AG10803 (cell line): ENCODE measurements at regions not wholly inside any gene's neighbourhood (a gene's known extent, or its start where the extent isn't known, plus 50 kb on each side); places are given as distances from the start of the nearest gene placed in this dataset.

Source experiments
- DNase-seq: peaks from one replicate; pipeline ENCODE4 v3.0.0; 2010; ENCODE audit warnings: low read depth
- H3K4me3 ChIP-seq: 2 replicates; pipeline ENCODE4 v1.5.1; 2011; ENCODE audit warnings: mild to moderate bottlenecking, low read length, control low read depth
- CTCF ChIP-seq: conservative IDR thresholded peaks from 2 replicates; pipeline ENCODE4 v1.5.1; 2011; ENCODE audit warnings: mild to moderate bottlenecking, low read length, control low read depth, inconsistent platforms

DNA sequence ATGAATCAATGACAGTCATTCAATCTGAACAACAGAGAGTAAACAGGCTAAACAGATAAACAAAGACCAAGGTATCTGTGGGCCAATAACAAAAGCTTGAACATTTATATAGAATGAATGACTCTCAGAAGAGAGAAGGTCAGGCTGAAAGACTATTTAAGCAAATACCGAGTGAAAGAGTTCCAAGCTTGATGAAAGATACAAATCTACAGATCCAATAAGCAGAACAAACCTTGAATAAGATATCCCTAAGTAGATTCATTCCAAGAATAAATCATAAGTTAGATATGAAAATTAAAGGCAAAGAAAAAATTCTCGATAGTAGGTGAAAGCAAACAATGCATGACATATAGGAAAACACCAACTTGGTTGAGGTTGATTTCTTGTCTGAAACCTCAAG is 376.4 kb upstream of the IGFBP3 start:
- no peak overlapping the region for H3K4me3 ChIP-seq
- DNase-seq, result no peak
- no peak for TF ChIP-seq CTCF

GRCh38 chr7:46296526-46296925 is 375.5 kb upstream of the IGFBP3 start:
- H3K4me3 ChIP-seq, result no peak overlapping the region
- no peak for DNase-seq
- no peak for TF ChIP-seq CTCF

DNA sequence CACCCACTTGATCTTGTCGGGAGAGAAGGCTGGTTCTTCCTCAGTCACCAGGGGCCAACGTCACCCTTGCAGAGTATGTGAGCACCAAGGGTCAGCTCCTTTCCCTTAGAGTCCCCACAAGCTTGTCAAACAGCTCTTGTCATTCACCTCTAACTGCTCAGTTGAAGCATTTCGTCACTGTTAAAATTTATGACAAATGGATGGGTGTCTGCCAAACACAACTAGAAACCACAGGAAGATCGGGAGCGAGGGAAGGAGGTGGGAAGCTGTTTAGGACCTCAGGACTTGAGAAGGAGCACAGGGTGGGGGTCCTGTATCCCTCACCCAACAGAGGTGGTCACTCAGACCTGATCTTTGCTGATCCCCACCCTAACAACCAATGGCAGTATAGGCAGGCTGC is 373.3 kb upstream of the IGFBP3 start:
- TF ChIP-seq CTCF, result no peak
- no peak overlapping the region for H3K4me3 ChIP-seq
- DNase-seq, result no peak

GRCh38 chr7:46292741-46293140 is 371.7 kb upstream of the IGFBP3 start:
- no peak overlapping the region for H3K4me3 ChIP-seq
- TF ChIP-seq CTCF, result no peak
- no peak for DNase-seq

GRCh38 chr7:46291601-46292150 is 370.6 kb upstream of the IGFBP3 start:
- H3K4me3 ChIP-seq, result no peak overlapping the region
- DNase-seq, result peak; percentile 81
- no peak for TF ChIP-seq CTCF

DNA sequence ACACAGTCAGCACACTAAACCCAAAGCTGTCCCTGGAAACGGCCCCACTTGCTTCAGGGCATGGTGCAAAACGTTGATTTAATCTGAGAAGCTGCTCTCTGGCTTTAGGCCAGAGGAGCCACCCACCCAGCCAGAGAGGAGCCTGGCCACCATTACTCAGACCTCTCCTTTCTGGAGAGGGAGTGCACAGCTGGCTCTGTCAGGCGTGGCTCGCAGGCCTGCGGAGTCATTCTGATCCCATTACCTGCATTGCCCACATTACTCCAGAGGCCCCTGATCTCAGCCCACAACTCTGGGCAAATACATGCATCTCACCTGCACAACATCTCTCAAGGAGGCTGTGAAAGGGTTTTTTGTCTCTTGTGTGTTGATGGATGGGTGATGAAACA is 370.0 kb upstream of the IGFBP3 start:
- DNase-seq, result peak; percentile 36
- H3K4me3 ChIP-seq, result no peak overlapping the region

More for the DNA sequence above, 370.0 kb upstream of the IGFBP3 start:
- no peak for TF ChIP-seq CTCF
